Keratinocyte (primary cell): ENCODE measurements at regions not wholly inside any gene's neighbourhood (a gene's known extent, or its start where the extent isn't known, plus 50 kb on each side); places are given as distances from the start of the nearest gene placed in this dataset.

Experiments
- EZH2 ChIP-seq: IDR thresholded peaks from one replicate; pipeline ENCODE4 v1.6.1; 2012; ENCODE audit warnings: inconsistent platforms, mild to moderate bottlenecking, low read length, moderate library complexity
- TF ChIP-seq, protein P1 (sequence below), 3 experiments: IDR thresholded peaks in 1 of 3; conservative IDR thresholded peaks in 1 of 3; optimal IDR thresholded peaks in 1 of 3; 2 replicates in 2 of 3; 3 replicates in 1 of 3; pipeline versions ENCODE3 to v1.5.1; 2011; ENCODE audit warnings: low read length in 3 of 3, mild to moderate bottlenecking in 3 of 3, moderate library complexity in 2 of 3, control low read depth in 1 of 3, inconsistent platforms in 1 of 3; ENCODE audit not compliant: insufficient read depth in 2 of 3; ENCODE audit errors: extremely low read depth in 1 of 3

DNA sequence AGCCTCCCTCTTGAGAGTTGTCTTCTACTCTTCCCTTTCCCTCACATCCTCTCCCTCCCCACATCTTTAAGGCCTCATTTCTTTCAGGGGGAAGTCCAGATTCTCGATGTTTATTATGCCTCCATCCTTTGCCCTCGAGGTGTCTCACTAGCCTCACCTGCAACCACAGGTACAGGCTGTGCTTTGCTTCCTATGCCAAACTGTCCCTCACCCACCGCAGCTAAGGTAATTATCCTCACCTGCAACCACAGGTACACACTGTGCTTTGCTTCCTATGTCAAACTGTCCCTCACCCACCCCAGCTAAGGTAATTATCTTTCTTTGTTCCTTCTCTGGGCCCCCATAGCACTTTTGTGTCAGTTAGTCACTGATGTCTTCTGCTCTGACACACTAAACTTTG, 328.1 kb upstream of the SNX7 start:
- TF ChIP-seq, protein P1, sequence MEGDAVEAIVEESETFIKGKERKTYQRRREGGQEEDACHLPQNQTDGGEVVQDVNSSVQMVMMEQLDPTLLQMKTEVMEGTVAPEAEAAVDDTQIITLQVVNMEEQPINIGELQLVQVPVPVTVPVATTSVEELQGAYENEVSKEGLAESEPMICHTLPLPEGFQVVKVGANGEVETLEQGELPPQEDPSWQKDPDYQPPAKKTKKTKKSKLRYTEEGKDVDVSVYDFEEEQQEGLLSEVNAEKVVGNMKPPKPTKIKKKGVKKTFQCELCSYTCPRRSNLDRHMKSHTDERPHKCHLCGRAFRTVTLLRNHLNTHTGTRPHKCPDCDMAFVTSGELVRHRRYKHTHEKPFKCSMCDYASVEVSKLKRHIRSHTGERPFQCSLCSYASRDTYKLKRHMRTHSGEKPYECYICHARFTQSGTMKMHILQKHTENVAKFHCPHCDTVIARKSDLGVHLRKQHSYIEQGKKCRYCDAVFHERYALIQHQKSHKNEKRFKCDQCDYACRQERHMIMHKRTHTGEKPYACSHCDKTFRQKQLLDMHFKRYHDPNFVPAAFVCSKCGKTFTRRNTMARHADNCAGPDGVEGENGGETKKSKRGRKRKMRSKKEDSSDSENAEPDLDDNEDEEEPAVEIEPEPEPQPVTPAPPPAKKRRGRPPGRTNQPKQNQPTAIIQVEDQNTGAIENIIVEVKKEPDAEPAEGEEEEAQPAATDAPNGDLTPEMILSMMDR (optimal IDR thresholded peaks at IDR 0.05 in 1 of 3, IDR thresholded peaks at IDR 0.05 in 1 of 3, conservative IDR thresholded peaks at IDR 0.05 in 1 of 3; ENCODE audit: extremely low read depth in 1 of 3, insufficient read depth in 2 of 3, low read length in 3 of 3): peak in 1 of 3 experiments; percentile 27
- TF ChIP-seq EZH2: no peak
